ENCODE measurements at regions not wholly inside any gene's neighbourhood (a gene's known extent, or its start where the extent isn't known, plus 50 kb on each side); places are given as distances from the start of the nearest gene placed in this dataset.

DNA sequence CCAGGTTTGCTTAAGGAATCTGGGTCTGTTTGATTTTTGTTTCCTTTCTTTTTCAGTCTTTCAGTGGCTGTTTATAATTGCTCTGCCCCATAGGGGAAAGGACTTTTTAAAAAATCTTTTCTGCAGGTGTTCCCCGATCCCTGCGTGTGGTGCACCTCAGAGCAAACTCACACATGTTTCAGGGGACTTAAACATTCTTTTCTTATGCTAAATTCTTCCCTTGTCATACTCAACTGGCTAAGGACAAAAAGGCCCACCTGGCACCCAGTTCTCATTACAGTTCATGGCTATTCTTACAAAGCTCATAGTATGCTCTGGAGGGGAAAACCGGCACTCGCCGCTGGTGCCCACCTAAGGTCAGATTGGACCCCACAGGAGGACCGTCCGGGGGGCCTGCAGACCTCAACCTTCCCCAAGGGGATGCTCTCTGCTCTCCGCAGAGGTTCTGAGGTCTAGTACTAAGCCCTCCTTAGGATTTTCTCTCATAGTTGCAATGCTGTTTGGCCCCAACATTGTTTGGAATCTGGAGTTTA lies 220.3 kb downstream of the HGF start:
- DNase-seq (ENCODE audit: low spot score), result no peak
- Mint-ChIP-seq H3K9me3 (no peaks in the 10 kb centered on the region), H3K27me3 (ENCODE audit: insufficient read depth) (no peaks in the 10 kb centered on the region), H3K4me3 (no peak overlapping the region), H3K27ac (no peak overlapping the region), H3K36me3 (ENCODE audit: low read depth) (no peaks in the 10 kb centered on the region), H3K4me1 (ENCODE audit: low read depth) (no peaks in the 10 kb centered on the region)
- intact Hi-C loops (cut with micrococcal nuclease), result no loop called here

DNA sequence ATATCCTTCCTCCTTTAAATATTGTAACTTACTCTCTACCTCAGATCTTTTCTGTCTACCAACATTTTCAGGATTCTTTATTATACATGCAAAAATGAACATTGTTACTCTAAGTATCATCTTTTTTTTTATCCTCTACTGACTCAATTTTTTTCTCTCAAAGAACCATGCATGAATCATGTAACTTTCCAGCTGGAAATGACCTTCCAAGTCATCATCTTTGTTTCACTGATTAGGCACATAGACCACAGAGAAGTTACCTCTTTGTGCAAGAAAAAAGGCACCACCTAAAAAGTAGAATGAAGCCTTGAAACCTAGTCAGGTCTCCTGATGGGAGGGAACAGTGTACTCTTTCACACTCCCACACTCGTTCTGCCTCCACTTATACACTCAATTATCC lies 234.9 kb downstream of the HGF start:
- Mint-ChIP-seq H3K4me3 (no peak overlapping the region), H3K27me3 (ENCODE audit: insufficient read depth) (no peaks in the 10 kb centered on the region), H3K27ac (no peak overlapping the region), H3K36me3 (ENCODE audit: low read depth) (no peaks in the 10 kb centered on the region), H3K9me3 (no peaks in the 10 kb centered on the region), H3K4me1 (ENCODE audit: low read depth) (no peaks in the 10 kb centered on the region)
- intact Hi-C loops (cut with micrococcal nuclease), result no loop called here
- no peak for DNase-seq (ENCODE audit: low spot score)

DNA sequence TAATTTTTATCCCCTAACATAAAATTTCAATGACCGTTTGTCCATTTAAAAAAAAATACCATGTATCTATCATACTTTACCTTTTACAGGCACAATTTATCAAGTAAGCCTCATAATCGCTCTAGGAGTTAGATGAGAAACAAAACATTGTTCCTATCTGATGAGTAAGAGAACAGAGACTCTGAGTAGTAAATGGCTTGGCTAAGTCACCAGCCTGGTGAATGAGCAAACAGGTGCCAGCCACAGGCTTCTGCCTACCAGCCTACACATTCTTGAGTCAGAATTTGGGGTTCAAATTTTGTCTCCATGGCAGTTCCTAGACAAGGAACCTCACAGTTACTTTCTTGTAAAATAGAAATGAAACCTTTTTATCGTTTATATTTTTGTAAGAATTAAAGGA lies 235.4 kb downstream of the HGF start:
- H3K27ac Mint-ChIP-seq, result no peak overlapping the region
- H3K9me3 Mint-ChIP-seq, result no peaks in the 10 kb centered on the region
- H3K4me3 Mint-ChIP-seq, result no peak overlapping the region
- H3K4me1 Mint-ChIP-seq (ENCODE audit: low read depth), result no peaks in the 10 kb centered on the region
- H3K36me3 Mint-ChIP-seq (ENCODE audit: low read depth), result no peaks in the 10 kb centered on the region
- no peaks in the 10 kb centered on the region for H3K27me3 Mint-ChIP-seq (ENCODE audit: insufficient read depth)
- DNase-seq (ENCODE audit: low spot score), result no peak
- intact Hi-C loops (cut with micrococcal nuclease), result no loop called here

DNA sequence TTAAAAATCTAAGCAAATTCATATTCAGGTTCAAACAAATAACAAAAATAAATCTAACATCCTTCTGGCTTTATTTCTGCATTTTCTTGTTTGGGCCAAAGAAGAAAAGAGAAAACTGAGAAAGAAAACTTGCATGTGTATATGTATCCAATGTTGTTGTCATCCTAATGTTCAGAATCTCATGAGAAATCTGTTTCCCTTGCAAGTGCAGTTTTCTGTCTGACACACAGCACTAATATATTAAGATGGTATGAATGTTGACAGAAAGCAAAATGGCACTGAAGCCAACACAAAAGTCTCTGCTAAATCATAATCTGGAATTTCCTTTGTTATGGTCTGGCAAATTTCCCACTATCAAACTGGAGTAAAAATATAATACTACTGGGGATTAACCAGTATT lies 235.9 kb downstream of the HGF start:
- no peaks in the 10 kb centered on the region for H3K36me3 Mint-ChIP-seq (ENCODE audit: low read depth)
- no peaks in the 10 kb centered on the region for H3K27me3 Mint-ChIP-seq (ENCODE audit: insufficient read depth)
- DNase-seq (ENCODE audit: low spot score), result no peak
- no peaks in the 10 kb centered on the region for H3K4me1 Mint-ChIP-seq (ENCODE audit: low read depth)
- intact Hi-C loops (cut with micrococcal nuclease), result no loop called here
- H3K4me3 Mint-ChIP-seq, result no peak overlapping the region
- H3K9me3 Mint-ChIP-seq, result no peaks in the 10 kb centered on the region
- no peak overlapping the region for H3K27ac Mint-ChIP-seq

DNA sequence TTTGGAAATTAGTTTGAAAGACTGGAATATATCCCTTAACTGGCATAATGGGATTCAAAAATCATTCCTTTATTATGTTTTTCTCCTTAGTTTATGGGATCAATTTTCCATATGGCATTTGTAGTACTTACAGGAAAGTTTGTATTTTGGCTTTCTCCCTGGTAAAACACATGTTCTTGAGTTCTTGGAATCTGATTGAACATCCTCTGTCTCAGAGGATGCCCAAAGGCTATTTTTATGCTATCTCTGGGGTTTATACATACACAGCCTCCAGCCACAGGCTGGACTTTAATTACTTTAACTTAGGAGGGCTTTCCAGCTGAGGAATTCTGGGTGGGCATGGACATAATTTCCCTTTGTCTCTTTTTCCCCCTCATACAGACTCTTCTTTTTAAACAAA lies 236.4 kb downstream of the HGF start:
- no peak overlapping the region for H3K4me3 Mint-ChIP-seq
- no peaks in the 10 kb centered on the region for H3K36me3 Mint-ChIP-seq (ENCODE audit: low read depth)
- intact Hi-C loops (cut with micrococcal nuclease), result no loop called here
- H3K4me1 Mint-ChIP-seq (ENCODE audit: low read depth), result no peaks in the 10 kb centered on the region
- no peak for DNase-seq (ENCODE audit: low spot score)
- H3K9me3 Mint-ChIP-seq, result no peaks in the 10 kb centered on the region
- H3K27ac Mint-ChIP-seq, result no peak overlapping the region
- H3K27me3 Mint-ChIP-seq (ENCODE audit: insufficient read depth), result no peaks in the 10 kb centered on the region

DNA sequence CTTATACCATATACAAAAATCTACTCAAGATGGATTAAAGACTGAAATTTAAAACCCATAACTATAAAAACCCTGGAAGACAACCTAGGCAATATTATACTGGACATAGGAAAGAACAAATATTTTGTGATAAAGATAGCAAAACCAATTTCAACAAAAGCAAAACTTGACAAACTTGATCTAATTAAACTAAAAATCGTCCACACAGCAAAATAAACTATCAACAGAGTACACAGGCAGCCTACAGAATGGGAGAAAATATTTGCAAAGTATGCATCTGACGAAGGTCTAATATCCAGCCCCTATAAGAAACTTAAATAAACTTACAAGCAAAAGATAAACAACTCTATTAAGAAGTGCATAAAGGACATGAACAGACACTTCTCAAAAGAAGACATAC lies 240.1 kb downstream of the HGF start:
- Mint-ChIP-seq H3K27ac (no peak overlapping the region), H3K4me1 (ENCODE audit: low read depth) (no peaks in the 10 kb centered on the region), H3K27me3 (ENCODE audit: insufficient read depth) (no peaks in the 10 kb centered on the region), H3K36me3 (ENCODE audit: low read depth) (no peaks in the 10 kb centered on the region), H3K9me3 (no peaks in the 10 kb centered on the region), H3K4me3 (no peak overlapping the region)
- intact Hi-C loops (cut with micrococcal nuclease), result no loop called here
- DNase-seq (ENCODE audit: low spot score), result no peak

DNA sequence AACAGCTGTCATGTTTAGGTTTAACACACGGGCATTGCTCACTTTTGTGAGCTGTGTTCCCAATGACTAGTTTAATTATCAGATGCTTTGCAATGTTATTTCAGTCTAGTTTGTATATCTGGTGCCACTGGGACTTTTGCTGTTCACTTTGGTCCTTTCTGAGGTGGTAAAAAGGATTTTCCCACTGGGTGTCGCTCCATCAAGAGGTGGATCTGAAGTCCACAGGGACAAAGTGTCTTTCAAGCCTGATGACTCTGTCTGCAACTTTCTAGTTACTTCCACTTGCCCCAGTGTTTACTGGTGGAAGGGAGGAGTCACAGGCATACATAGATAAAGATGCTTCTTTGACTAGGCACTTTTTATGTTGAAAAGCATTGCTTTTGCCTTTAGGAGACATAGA lies 242.2 kb downstream of the HGF start:
- no peaks in the 10 kb centered on the region for H3K4me1 Mint-ChIP-seq (ENCODE audit: low read depth)
- no peak overlapping the region for H3K4me3 Mint-ChIP-seq
- intact Hi-C loops (cut with micrococcal nuclease), result no loop called here
- H3K36me3 Mint-ChIP-seq (ENCODE audit: low read depth), result no peaks in the 10 kb centered on the region
- no peaks in the 10 kb centered on the region for H3K9me3 Mint-ChIP-seq
- no peak for DNase-seq (ENCODE audit: low spot score)
- H3K27me3 Mint-ChIP-seq (ENCODE audit: insufficient read depth), result no peaks in the 10 kb centered on the region
- H3K27ac Mint-ChIP-seq, result no peak overlapping the region

DNA sequence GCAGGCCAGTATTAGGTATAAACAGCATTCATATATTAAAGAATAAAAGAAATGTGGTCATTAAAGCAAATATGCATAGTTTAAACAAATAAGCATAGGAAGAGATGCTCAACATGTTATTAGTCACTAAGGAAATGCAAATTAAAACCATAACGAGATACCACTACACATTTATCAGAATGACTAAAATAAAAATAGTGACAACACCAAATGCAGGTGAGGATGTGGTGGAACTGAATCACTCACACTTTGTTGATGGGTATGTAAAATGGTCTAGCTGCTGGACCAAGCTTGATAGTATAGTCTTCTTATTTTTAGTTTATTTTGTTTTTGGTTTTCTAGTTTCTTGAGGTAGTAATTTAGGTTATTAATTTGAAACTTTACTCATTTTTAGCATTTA lies 242.9 kb downstream of the HGF start:
- intact Hi-C loops (cut with micrococcal nuclease), result no loop called here
- H3K9me3 Mint-ChIP-seq, result no peaks in the 10 kb centered on the region
- DNase-seq (ENCODE audit: low spot score), result no peak
- H3K36me3 Mint-ChIP-seq (ENCODE audit: low read depth), result no peaks in the 10 kb centered on the region
- no peaks in the 10 kb centered on the region for H3K27me3 Mint-ChIP-seq (ENCODE audit: insufficient read depth)
- no peak overlapping the region for H3K27ac Mint-ChIP-seq
- no peak overlapping the region for H3K4me3 Mint-ChIP-seq
- no peaks in the 10 kb centered on the region for H3K4me1 Mint-ChIP-seq (ENCODE audit: low read depth)

DNA sequence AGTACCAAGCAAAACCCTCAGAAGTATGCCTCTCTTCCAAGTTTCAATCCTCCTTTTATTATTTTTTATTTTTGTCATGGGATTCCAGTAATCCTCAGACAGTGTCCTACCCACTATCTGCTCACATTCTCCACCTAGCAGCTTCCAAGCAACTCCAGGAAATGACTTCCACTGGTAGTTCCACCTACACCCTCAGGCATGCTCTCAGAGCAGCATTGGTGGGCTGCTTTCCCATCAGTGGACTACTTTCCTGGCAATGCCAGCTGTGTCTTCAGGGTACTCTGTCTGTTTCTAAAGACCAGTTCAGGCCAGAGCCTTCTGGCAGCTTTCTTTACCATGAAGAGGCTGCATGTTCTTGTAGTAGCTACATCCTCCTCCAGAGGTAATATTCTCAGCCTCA lies 244.0 kb downstream of the HGF start:
- Mint-ChIP-seq H3K27ac (no peak overlapping the region), H3K9me3 (no peaks in the 10 kb centered on the region), H3K4me1 (ENCODE audit: low read depth) (no peaks in the 10 kb centered on the region), H3K36me3 (ENCODE audit: low read depth) (no peaks in the 10 kb centered on the region), H3K27me3 (ENCODE audit: insufficient read depth) (no peaks in the 10 kb centered on the region), H3K4me3 (no peak overlapping the region)
- intact Hi-C loops (cut with micrococcal nuclease), result no loop called here
- DNase-seq (ENCODE audit: low spot score), result no peak

DNA sequence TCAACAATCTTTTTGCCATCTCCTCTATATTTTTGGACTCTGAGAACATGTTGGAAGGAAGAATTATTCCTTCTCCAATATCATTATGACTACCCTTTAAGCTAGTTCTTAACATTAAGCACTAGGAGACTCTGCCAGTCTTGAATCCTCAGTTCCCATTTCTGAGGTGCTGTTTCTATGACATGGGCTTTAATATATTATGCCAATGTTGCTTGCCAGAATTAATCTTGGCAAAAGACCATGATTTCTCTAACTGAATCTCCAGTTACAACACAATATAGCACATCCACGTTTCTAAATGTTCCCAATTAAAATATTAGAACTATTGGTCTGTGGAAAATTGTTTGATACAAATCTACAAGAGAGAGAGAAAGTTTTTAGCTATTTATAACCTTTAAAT lies 250.0 kb downstream of the HGF start:
- DNase-seq (ENCODE audit: low spot score), result no peak
- no peaks in the 10 kb centered on the region for H3K27me3 Mint-ChIP-seq (ENCODE audit: insufficient read depth)
- H3K4me3 Mint-ChIP-seq, result no peak overlapping the region
- no peaks in the 10 kb centered on the region for H3K4me1 Mint-ChIP-seq (ENCODE audit: low read depth)
- no peaks in the 10 kb centered on the region for H3K9me3 Mint-ChIP-seq
- no peak overlapping the region for H3K27ac Mint-ChIP-seq
- H3K36me3 Mint-ChIP-seq (ENCODE audit: low read depth), result no peaks in the 10 kb centered on the region
- intact Hi-C loops (cut with micrococcal nuclease), result no loop called here

DNA sequence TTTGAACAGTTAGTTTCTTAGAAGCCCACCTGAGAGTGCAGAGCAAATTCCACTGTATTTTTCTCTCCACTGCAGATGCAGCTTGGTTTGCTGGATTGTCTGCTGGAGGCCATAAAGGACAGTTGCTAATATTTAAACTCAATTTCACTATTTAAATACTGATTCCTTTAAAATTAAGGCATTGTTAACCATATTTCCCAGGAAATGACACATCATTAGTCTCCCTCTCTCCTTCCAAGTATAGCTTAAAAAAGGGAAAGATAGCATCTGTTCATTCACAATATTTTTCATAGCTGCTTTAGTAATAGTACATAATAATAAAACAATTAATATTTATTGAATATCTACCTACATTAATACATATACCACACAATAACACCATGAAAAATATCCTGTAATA lies 252.9 kb downstream of the HGF start:
- no peaks in the 10 kb centered on the region for H3K27me3 Mint-ChIP-seq (ENCODE audit: insufficient read depth)
- no peaks in the 10 kb centered on the region for H3K36me3 Mint-ChIP-seq (ENCODE audit: low read depth)

DNA sequence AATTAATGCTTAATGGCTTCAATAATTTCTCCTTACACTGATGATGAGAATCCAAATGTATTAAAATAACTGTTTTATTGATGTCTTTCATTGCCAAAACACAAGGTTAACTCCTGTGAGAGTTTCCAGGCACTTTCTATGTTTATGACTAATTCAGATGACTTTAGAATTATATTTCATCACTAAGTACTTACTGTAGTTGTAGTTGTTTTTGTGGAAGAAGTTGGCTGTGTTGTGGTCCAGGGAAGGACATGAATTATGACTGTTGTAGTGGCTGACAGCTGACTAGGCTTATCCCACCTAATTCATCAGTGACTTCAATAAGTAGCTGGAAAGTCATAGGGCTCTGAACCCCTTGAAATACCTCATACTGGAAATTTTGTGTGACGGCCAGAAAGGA lies 254.8 kb downstream of the HGF start:
- Mint-ChIP-seq H3K36me3 (ENCODE audit: low read depth) (no peaks in the 10 kb centered on the region), H3K27ac (no peak overlapping the region), H3K27me3 (ENCODE audit: insufficient read depth) (no peaks in the 10 kb centered on the region), H3K9me3 (no peaks in the 10 kb centered on the region), H3K4me1 (ENCODE audit: low read depth) (no peaks in the 10 kb centered on the region), H3K4me3 (no peak overlapping the region)
- intact Hi-C loops (cut with micrococcal nuclease), result no loop called here
- DNase-seq (ENCODE audit: low spot score), result no peak

More for the DNA sequence above, 252.9 kb downstream of the HGF start:
- intact Hi-C loops (cut with micrococcal nuclease), result no loop called here
- no peak overlapping the region for H3K4me3 Mint-ChIP-seq
- H3K27ac Mint-ChIP-seq, result no peak overlapping the region
- DNase-seq (ENCODE audit: low spot score), result no peak
- H3K4me1 Mint-ChIP-seq (ENCODE audit: low read depth), result no peaks in the 10 kb centered on the region
- no peaks in the 10 kb centered on the region for H3K9me3 Mint-ChIP-seq

DNA sequence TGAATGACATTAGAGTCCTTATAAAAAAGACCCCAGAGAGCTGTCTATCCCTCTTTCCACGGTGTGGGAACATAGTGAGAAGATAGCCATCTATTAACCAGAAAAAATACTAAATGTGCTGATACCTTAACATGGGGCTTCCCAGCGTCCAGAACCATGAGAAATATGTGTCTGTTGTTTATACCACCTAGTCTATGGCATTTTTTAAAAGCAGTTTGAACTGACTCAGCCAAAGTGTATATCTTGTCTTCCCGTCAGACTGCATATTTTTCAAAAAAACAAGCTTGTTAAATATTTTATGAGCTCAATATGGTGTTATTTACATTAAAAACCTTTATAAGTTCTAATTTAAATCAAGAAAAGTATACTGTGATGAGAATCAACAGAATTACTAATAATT lies 255.3 kb downstream of the HGF start:
- intact Hi-C loops (cut with micrococcal nuclease), result no loop called here
- Mint-ChIP-seq H3K4me1 (ENCODE audit: low read depth) (no peaks in the 10 kb centered on the region), H3K27me3 (ENCODE audit: insufficient read depth) (no peaks in the 10 kb centered on the region), H3K27ac (no peak overlapping the region), H3K36me3 (ENCODE audit: low read depth) (no peaks in the 10 kb centered on the region), H3K9me3 (no peaks in the 10 kb centered on the region), H3K4me3 (no peak overlapping the region)
- no peak for DNase-seq (ENCODE audit: low spot score)

DNA sequence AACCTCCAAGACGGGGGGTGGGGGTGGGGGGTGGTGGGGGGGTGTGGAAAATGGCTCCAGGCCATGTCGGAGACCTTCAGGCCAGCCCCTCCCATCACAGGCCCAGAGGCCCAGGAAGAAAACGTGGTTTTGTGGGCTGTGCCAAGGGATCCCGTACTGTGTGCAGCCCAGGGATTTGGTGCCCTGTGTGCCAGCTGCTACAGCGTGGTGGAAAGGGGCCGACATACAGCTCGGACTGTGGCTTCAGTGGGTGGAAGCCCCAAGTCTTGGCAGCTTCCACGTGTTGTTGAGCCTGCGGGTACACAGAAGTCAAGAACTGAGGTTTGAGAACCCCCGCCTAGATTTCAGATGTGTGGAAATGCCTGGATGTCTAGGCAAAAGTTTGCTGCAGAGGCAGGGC lies 259.7 kb downstream of the HGF start:
- no peaks in the 10 kb centered on the region for H3K9me3 Mint-ChIP-seq
- no peak overlapping the region for H3K27ac Mint-ChIP-seq
- no peak overlapping the region for H3K4me3 Mint-ChIP-seq
- intact Hi-C loops (cut with micrococcal nuclease), result no loop called here
- H3K4me1 Mint-ChIP-seq (ENCODE audit: low read depth), result no peaks in the 10 kb centered on the region
- DNase-seq (ENCODE audit: low spot score), result no peak
- no peaks in the 10 kb centered on the region for H3K36me3 Mint-ChIP-seq (ENCODE audit: low read depth)
- no peaks in the 10 kb centered on the region for H3K27me3 Mint-ChIP-seq (ENCODE audit: insufficient read depth)

All from activated T-helper 1 cell treated with anti-CD3 and anti-CD28 coated beads, Interleukin-12 subunit alpha, Interleukin-12 subunit beta, Interleukin-2, Interleukin-4 antibody, amounts not matched to agents 30 ng/mL and 10 ng/mL and 1 ng/mL, durations not matched to agents 14 hours and 24 hours and 36 hours (primary cell).